Prostate gland (tissue), 2 donors: ENCODE measurements at regions not wholly inside any gene's neighbourhood (a gene's known extent, or its start where the extent isn't known, plus 50 kb on each side); places are given as distances from the start of the nearest gene placed in this dataset.
"Not testable (repeated sequence)": the region's sequence is repeated elsewhere in the genome, so short reads cannot be mapped to it uniquely, and the experiment has no call there.

Source experiments
- DNase-seq: peaks from one replicate; pipeline ENCODE4 v3.0.0-alpha.2; 2019; ENCODE audit warnings: low spot score
- H3K27ac ChIP-seq, 2 donors: fragments of 200-600 bp; sonication (generic); 2 replicates each; pipeline ENCODE4 v1.5.1; 2017 to 2019
- H3K27me3 ChIP-seq: fragments of 200-600 bp; sonication (generic); replicated peaks from 2 replicates; pipeline ENCODE4 v1.5.1; 2019; ENCODE audit not compliant: insufficient read depth
- H3K36me3 ChIP-seq, 2 donors: fragments of 200-600 bp; sonication (generic); 1 replicate in 1 of 2; 2 replicates in 1 of 2; pipeline versions ENCODE4 v1.5.1 to v1.8.1; 2017 to 2019
- H3K4me1 ChIP-seq: fragments of 200-600 bp; sonication (generic); replicated peaks from 2 replicates; pipeline ENCODE4 v1.5.1; 2019
- H3K4me3 ChIP-seq, 2 donors: fragments of 200-600 bp; sonication (generic); 2 replicates each; pipeline ENCODE4 v1.5.1; 2017 to 2019
- H3K9me3 ChIP-seq: fragments of 200-600 bp; sonication (generic); 2 replicates; pipeline ENCODE4 v1.5.1; 2017
- POLR2A ChIP-seq: fragments of 450-650 bp; IDR thresholded peaks from one replicate; pipeline ENCODE4 v1.6.1; 2016; ENCODE audit warnings: antibody characterized with exemption, mild to moderate bottlenecking
- POLR2AphosphoS5 ChIP-seq: sonication (generic); formaldehyde crosslinking; IDR thresholded peaks from one replicate; pipeline ENCODE4 v1.6.1; 2017; ENCODE audit warnings: antibody characterized with exemption
- WGBS: methylation state at CpG from one replicate; pipeline ENCODE4 v1.1.5; 2018; 5-methylcytosine and 5-hydroxymethylcytosine counted together
- intact Hi-C: fragments of 100-400 bp; cut with DNase I; formaldehyde crosslinking; loops from one replicate; pipeline ENCODE4 v1.14.2; 2022
- TF ChIP-seq, protein P1 (sequence below), 4 experiments: fragments of 200-600 bp in 2 of 4; fragments of 450-650 bp in 2 of 4; sonication (generic) in 2 of 4; IDR thresholded peaks; 1 replicate in 3 of 4; 2 replicates in 1 of 4; pipeline ENCODE4 v1.5.1; 2016 to 2019; ENCODE audit warnings: antibody characterized with exemption in 4 of 4, mild to moderate bottlenecking in 2 of 4, moderate library complexity in 2 of 4

DNA sequence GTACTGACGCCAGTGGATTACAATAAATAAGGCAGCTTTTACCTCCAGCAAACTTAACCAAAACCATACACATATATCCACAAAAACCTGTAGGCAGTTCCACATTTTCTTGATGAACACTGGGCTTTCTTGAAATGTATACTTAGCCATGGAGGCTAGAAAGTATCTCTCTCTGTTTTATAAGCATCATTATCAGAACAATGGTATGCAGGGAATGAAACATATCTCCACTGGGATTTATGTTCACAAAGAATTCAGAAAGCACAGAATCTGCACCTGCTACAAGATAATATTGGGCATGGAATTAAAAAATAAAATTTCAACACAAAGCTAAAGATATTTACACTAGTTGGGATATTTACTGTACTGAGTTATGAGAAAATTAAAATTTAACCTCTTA is 126.1 kb upstream of the RASA1 start:
- Histone ChIP-seq H3K9me3 (no peaks in the 10 kb centered on the region), H3K4me1 (no peaks in the 10 kb centered on the region), H3K27me3 (no peaks in the 10 kb centered on the region), H3K27ac (no peak overlapping the region), H3K4me3 (no peak overlapping the region), H3K36me3 (no peaks in the 10 kb centered on the region)
- DNase-seq, result no peak
- 64% methylated on average over 1 of the region's 1 CpG for WGBS
- TF ChIP-seq POLR2A, result no peak
- TF ChIP-seq, protein P1, sequence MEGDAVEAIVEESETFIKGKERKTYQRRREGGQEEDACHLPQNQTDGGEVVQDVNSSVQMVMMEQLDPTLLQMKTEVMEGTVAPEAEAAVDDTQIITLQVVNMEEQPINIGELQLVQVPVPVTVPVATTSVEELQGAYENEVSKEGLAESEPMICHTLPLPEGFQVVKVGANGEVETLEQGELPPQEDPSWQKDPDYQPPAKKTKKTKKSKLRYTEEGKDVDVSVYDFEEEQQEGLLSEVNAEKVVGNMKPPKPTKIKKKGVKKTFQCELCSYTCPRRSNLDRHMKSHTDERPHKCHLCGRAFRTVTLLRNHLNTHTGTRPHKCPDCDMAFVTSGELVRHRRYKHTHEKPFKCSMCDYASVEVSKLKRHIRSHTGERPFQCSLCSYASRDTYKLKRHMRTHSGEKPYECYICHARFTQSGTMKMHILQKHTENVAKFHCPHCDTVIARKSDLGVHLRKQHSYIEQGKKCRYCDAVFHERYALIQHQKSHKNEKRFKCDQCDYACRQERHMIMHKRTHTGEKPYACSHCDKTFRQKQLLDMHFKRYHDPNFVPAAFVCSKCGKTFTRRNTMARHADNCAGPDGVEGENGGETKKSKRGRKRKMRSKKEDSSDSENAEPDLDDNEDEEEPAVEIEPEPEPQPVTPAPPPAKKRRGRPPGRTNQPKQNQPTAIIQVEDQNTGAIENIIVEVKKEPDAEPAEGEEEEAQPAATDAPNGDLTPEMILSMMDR (IDR thresholded peaks at IDR 0.05), result no peak
- no peak for TF ChIP-seq POLR2AphosphoS5
- intact Hi-C loops, result no loop called here

DNA sequence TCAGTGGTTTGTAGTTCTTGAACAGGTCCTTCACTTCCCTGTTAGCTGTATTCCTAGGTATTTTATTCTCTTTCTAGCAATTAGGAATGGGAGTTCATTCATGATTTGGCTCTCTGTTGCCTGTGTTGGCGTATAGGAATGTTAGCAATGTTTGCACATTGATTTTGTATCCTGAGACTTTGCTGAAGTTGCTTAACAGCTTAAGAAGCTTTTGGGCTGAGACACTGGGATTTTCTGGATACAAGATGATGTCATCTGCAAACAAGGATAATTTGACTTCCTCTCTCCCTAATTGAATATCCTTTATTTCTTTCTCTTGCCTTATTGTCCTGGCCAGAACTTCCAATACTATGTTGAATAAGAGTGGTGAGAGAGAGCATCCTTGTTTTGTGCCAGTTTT is 121.8 kb upstream of the RASA1 start:
- H3K36me3 ChIP-seq, H3K4me1 ChIP-seq, H3K27ac ChIP-seq, H3K9me3 ChIP-seq, H3K4me3 ChIP-seq, H3K27me3 ChIP-seq, DNase-seq, intact Hi-C loops: not testable (repeated sequence)
- WGBS, result 47% methylated on average over 1 of the region's 1 CpG

DNA sequence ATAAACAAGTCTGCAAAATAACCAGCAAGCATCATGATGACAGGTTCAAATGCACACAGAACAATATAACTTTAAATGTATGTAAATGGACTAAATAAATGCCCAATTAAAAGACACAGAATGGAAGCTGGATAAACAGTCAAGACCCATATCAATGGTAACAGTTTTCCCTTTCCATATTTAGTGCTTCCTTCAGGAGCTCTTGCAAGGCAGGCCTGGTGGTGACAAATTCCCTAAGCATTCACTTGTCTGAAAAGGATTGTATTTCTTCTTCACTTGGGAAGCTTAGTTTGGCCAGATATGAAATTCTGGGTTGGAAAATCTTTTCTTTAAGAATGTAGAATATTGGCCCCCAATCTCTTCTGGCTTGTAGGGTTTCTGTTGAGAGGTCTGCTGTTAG is 120.2 kb upstream of the RASA1 start:
- intact Hi-C loops, result no loop called here
- TF ChIP-seq POLR2AphosphoS5 (no peak), POLR2A (no peak)
- TF ChIP-seq, protein P1 (IDR thresholded peaks at IDR 0.05), result no peak
- Histone ChIP-seq H3K9me3 (no peaks in the 10 kb centered on the region), H3K4me1 (no peaks in the 10 kb centered on the region), H3K4me3 (no peak overlapping the region), H3K36me3 (no peaks in the 10 kb centered on the region), H3K27me3 (no peaks in the 10 kb centered on the region), H3K27ac (no peak overlapping the region)
- DNase-seq, result no peak

DNA sequence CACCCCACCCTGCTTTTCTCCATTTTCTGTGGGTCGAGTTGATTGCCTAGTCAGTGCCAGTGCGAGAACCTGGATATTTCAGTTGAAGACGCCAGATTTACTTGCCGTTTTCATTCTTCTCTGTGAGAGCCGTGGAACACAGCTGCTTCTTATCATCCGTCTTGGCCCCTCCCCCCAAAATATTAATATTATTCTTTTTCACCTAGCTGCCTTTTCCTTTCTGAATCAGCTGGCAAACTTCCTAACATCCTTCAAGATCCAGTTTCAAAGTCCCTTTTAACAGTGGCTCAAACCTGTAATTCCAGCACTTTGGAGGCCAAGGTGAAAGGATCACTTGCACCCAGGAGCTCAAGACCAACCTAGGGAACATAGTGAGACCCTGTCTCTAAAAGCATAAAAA is 117.1 kb upstream of the RASA1 start:
- intact Hi-C loops, result no loop called here
- WGBS, result 83% methylated on average over 6 of the region's 6 CpGs
- DNase-seq, result no peak

DNA sequence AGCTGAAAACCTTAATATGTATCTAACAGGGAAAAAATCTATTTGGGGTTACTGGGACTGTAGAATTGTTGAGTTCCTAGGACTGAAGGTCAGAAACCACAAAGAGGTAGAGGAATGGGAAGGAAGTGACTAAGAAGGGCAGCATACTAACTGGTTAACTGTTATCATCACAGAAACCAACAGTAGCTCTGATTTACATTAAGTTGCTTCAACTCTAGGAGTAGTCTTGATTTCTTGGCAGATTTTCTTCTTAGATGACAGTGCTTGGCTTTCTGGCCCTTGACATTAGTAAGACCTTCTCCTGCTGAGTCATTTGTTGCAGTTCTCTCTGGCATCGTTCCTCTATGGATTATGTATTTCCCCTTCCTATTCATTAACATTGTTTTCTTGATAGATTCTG is 116.1 kb upstream of the RASA1 start:
- intact Hi-C loops, result no loop called here
- no peaks in the 10 kb centered on the region for H3K27me3 ChIP-seq
- no peak overlapping the region for H3K4me3 ChIP-seq
- no peaks in the 10 kb centered on the region for H3K4me1 ChIP-seq
- no peaks in the 10 kb centered on the region for H3K36me3 ChIP-seq
- H3K27ac ChIP-seq, result no peak overlapping the region
- TF ChIP-seq POLR2AphosphoS5 (no peak), POLR2A (no peak)
- TF ChIP-seq, protein P1 (IDR thresholded peaks at IDR 0.05), result no peak
- no peaks in the 10 kb centered on the region for H3K9me3 ChIP-seq
- 64% methylated on average over 1 of the region's 1 CpG for WGBS
- DNase-seq, result no peak

More for the DNA sequence above, 117.1 kb upstream of the RASA1 start:
- TF ChIP-seq POLR2A (no peak), POLR2AphosphoS5 (no peak)
- TF ChIP-seq, protein P1 (IDR thresholded peaks at IDR 0.05), result no peak
- Histone ChIP-seq H3K4me3 (no peak overlapping the region), H3K27ac (no peak overlapping the region), H3K36me3 (no peaks in the 10 kb centered on the region), H3K4me1 (no peaks in the 10 kb centered on the region), H3K9me3 (no peaks in the 10 kb centered on the region), H3K27me3 (no peaks in the 10 kb centered on the region)

DNA sequence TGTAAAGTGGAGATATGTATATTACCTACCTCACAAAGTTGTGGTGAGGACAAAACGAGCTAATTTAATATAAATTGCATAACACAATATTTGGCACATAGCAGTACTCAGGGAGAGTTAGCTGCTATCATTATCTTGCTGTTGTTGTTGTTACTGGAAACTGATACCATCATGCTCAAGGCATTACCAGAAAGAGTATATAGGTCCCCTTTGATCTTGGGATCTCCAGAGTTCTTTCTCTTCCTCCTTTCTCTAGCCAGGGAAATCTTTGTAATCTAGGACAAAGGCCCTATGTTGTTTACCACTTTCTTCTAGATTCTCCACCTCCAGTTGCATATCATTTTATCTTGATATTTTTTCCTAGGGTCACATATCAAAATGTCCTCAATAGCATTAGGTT is 114.8 kb upstream of the RASA1 start:
- H3K27me3 ChIP-seq, result no peaks in the 10 kb centered on the region
- DNase-seq, result no peak
- H3K4me1 ChIP-seq, result no peaks in the 10 kb centered on the region
- H3K9me3 ChIP-seq, result no peaks in the 10 kb centered on the region
- H3K27ac ChIP-seq, result no peak overlapping the region
- intact Hi-C loops, result no loop called here
- no peaks in the 10 kb centered on the region for H3K36me3 ChIP-seq
- no peak overlapping the region for H3K4me3 ChIP-seq
- TF ChIP-seq, protein P1 (IDR thresholded peaks at IDR 0.05), result no peak
- TF ChIP-seq POLR2AphosphoS5, result no peak
- TF ChIP-seq POLR2A, result no peak
- WGBS, result 61% methylated on average over 1 of the region's 1 CpG
